NCI-H2227 treated with DMSO at 0.1 percent for 48 hours (cell line): ENCODE measurements at regions not wholly inside any gene's neighbourhood (a gene's known extent, or its start where the extent isn't known, plus 50 kb on each side); places are given as distances from the start of the nearest gene placed in this dataset.
"Not testable (repeated sequence)": the region's sequence is repeated elsewhere in the genome, so short reads cannot be mapped to it uniquely, and the experiment has no call there.

Experiments
- DNase-seq: peaks from one replicate; lab custom pipeline; 2025; lab: John Stamatoyannopoulos, UW

- no peak for DNase-seq
Measured at GRCh38 chr1:173300061-173301044, 93.2 kb upstream of the TNFSF4 start.

- no peak for DNase-seq
Measured at GRCh38 chr1:173301507-173301906, 94.4 kb upstream of the TNFSF4 start.

- DNase-seq: no peak
Measured at GRCh38 chr1:173302366-173302765, 95.2 kb upstream of the TNFSF4 start.

GRCh38 chr1:173302890-173303829, 96.0 kb upstream of the TNFSF4 start:
- no peak for DNase-seq

- no peak for DNase-seq
Measured at GRCh38 chr1:173303984-173304383, 96.9 kb upstream of the TNFSF4 start.

- DNase-seq: no peak
Measured at GRCh38 chr1:173304529-173305227, 97.5 kb upstream of the TNFSF4 start.

GRCh38 chr1:173307845-173308244, 100.7 kb upstream of the TNFSF4 start:
- DNase-seq: no peak

- DNase-seq: no peak
Measured at GRCh38 chr1:173314656-173315055, 107.5 kb upstream of the TNFSF4 start.

GRCh38 chr1:173315296-173315695, 108.2 kb upstream of the TNFSF4 start:
- no peak for DNase-seq

- no peak for DNase-seq
Measured at GRCh38 chr1:173318788-173319187, 111.7 kb upstream of the TNFSF4 start.

- not testable (repeated sequence) for DNase-seq
Measured at GRCh38 chr1:173324352-173324751, 117.2 kb upstream of the TNFSF4 start.

- not testable (repeated sequence) for DNase-seq
Measured at GRCh38 chr1:173327987-173328386, 120.9 kb upstream of the TNFSF4 start.

GRCh38 chr1:173328961-173329360, 121.8 kb upstream of the TNFSF4 start:
- DNase-seq: no peak

GRCh38 chr1:173329726-173330125, 122.6 kb upstream of the TNFSF4 start:
- no peak for DNase-seq

- no peak for DNase-seq
Measured at GRCh38 chr1:173330149-173330951, 123.2 kb upstream of the TNFSF4 start.

- not testable (repeated sequence) for DNase-seq
Measured at GRCh38 chr1:173330952-173331548, 123.9 kb upstream of the TNFSF4 start.

- DNase-seq: no peak
Measured at GRCh38 chr1:173332026-173332425, 124.9 kb upstream of the TNFSF4 start.

GRCh38 chr1:173333581-173333980, 126.5 kb upstream of the TNFSF4 start:
- no peak for DNase-seq

- DNase-seq: no peak
Measured at GRCh38 chr1:173337126-173337525, 130.0 kb upstream of the TNFSF4 start.

GRCh38 chr1:173341307-173341706, 134.2 kb upstream of the TNFSF4 start:
- DNase-seq: no peak

GRCh38 chr1:173341971-173342370, 134.8 kb upstream of the TNFSF4 start:
- DNase-seq: no peak
